Ammon's horn (tissue), 1 donor: ENCODE measurements at regions not wholly inside any gene's neighbourhood (a gene's known extent, or its start where the extent isn't known, plus 50 kb on each side); places are given as distances from the start of the nearest gene placed in this dataset.

Experiments
- DNase-seq: peaks from one replicate; pipeline ENCODE4 v3.0.0-alpha.2; 2016; ENCODE audit warnings: low spot score

GRCh38 chr4:24105327-24106038 lies 215.6 kb upstream of the PPARGC1A start:
- DNase-seq, result peak; percentile 25

GRCh38 chr4:24104158-24104565 lies 214.3 kb upstream of the PPARGC1A start:
- DNase-seq, result no peak

GRCh38 chr4:24103434-24104157 lies 213.7 kb upstream of the PPARGC1A start:
- DNase-seq, result peak; percentile 26

GRCh38 chr4:24102621-24103020 lies 212.8 kb upstream of the PPARGC1A start:
- peak; percentile 57 for DNase-seq

GRCh38 chr4:24096603-24097002 lies 206.8 kb upstream of the PPARGC1A start:
- no peak for DNase-seq

DNA sequence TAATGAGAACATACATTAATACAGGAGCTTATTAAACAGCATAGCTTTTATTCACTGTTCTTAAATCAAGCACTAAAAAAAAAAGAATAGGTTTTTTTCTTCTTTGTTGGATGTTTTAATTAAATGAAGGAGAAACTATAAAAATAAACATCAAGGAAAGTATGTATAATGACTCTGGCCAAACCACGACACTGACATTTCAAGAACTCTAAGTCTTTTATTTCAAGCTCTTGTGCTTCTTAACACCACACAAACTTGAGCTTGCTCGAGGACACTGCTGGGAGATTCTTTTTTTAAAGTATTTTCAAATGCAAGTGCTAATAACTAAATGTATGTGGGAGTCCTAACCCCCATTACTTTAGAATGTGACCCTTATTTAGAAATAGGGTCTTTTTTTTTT lies 204.9 kb upstream of the PPARGC1A start:
- no peak for DNase-seq

- DNase-seq, result no peak
Measured at GRCh38 chr4:24093446-24093845, 203.6 kb upstream of the PPARGC1A start.

GRCh38 chr4:24091639-24092233 lies 201.9 kb upstream of the PPARGC1A start:
- DNase-seq, result peak; percentile 50

DNA sequence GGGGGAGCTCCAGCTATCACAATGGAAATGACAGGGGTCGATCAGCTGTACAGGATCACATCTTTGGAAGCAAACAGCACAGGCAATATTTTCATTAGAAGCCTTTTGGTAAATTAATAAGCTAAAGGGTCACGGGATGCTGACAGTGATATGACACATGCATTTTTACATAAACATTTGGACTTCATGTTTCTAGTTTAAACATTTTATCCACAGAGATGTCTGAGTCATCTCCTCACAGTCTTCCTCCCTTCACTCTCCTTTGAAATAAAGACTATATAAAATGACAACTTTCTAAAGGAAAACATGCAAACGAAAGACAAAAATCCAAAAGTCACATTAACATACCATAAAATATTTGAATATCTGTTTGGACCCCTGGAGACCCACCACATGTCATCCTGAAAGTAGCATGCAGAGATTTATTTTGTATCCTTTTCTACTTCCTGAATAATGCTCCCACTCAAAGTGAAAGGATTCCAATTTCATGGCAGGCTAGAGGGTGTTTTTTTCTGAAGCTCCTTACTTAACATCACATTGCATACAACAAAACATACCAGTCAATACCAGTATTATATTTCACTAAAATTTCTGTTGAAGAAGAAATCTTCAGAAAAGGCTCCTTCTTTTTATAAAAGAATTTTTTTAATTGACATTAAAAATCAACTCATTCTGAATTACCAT lies 200.1 kb upstream of the PPARGC1A start:
- DNase-seq, result no peak

GRCh38 chr4:24080871-24081270 lies 191.0 kb upstream of the PPARGC1A start:
- no peak for DNase-seq

- no peak for DNase-seq
Measured at GRCh38 chr4:24078347-24078962, 188.6 kb upstream of the PPARGC1A start.

GRCh38 chr4:24076811-24077210 lies 187.0 kb upstream of the PPARGC1A start:
- no peak for DNase-seq

DNA sequence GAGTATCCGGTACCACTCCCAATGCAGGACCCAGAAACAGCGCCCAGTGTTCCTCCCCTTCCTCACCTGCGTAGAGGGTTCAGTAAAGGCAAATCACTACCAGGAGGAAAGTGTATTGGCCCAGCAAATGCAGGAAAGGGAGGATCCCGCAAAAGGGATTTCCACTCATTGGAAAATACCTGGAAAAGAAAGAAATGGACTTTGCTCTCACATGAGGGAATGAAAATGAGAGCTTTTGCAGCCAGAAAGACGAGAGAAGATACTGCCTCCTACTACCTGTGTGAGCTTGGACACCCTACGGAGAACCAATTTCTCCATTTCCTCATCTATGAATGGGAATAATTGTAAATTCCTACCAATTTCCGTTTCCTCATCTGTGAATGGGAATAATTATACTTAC lies 184.1 kb upstream of the PPARGC1A start:
- DNase-seq, result no peak

DNA sequence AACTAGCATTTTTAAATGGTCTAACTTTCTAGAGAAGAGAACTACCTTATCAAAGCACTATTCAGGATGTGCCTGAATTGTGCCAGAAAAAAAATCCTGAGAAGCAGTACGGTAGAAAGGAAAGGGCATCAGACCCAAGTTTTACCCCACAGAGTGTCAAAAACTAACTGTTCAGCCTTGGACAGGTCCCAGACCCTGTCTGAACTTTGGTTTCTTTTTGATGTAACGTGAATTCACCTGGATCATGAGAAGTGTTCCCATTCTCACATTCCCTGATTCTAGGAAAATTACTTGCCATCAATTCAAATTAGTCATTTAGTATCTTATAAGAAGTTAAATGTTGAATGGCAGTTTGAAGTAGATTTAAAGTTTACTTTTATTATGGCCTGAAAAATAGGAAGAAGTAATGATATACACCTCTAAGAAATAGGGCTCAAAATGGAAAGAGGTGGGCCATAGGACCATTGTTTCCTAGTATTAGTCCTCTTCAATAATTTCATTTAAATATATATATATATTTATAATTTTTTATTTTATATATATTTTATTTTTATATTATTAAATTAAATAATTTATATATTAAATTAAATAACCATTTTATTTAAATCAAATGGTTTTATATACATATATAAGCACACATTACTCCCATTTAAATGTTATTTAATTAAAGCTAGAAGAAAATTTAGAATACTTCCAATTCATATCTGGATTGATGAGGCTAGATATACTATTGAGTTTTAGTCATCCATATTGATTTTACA lies 181.9 kb upstream of the PPARGC1A start:
- DNase-seq, result no peak

- no peak for DNase-seq
Measured at GRCh38 chr4:24070117-24070516, 180.3 kb upstream of the PPARGC1A start.

- DNase-seq, result peak; percentile 48
Measured at GRCh38 chr4:24067367-24068193, 177.7 kb upstream of the PPARGC1A start.

GRCh38 chr4:24065974-24066373 lies 176.1 kb upstream of the PPARGC1A start:
- no peak for DNase-seq

DNA sequence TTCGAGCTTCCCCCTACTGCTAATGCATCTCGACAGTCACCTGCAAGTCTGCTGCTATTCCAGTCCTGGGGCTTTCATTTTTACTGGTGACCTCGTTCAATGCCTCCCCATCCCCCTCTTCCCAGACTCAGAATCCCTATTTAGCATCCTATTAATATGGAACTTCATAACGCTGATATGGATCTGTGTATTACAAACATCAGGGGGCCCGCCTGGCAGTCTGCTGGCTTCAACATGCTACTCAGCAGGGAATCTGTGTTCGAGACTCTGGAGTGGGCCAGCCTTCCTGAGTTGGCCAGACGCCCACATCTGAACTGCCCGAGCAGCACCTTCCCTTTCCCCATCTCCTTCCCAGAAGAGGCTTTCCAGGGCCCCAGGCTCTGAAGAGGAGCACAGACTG lies 173.9 kb upstream of the PPARGC1A start:
- no peak for DNase-seq

GRCh38 chr4:24060932-24061331 lies 171.1 kb upstream of the PPARGC1A start:
- DNase-seq, result no peak

- no peak for DNase-seq
Measured at GRCh38 chr4:24059839-24060238, 170.0 kb upstream of the PPARGC1A start.
